Neural cell (in vitro differentiated cells): ENCODE measurements at regions not wholly inside any gene's neighbourhood (a gene's known extent, or its start where the extent isn't known, plus 50 kb on each side); places are given as distances from the start of the nearest gene placed in this dataset.

Experiments
- H2AFZ ChIP-seq: fragments of 200-600, 300-800 bp; sonication (generic), shearing (Covaris generic); 2 replicates; pipeline ENCODE4 v1.6.0; 2014; ENCODE audit warnings: low read depth, mild to moderate bottlenecking, antibody characterized with exemption, low read length, moderate library complexity
- H3F3A ChIP-seq: fragments of 200-600 bp; shearing (Covaris generic); 2 replicates; pipeline ENCODE4 v1.6.1; 2016; ENCODE audit warnings: mild to moderate bottlenecking, moderate library complexity, mixed read lengths, antibody characterized with exemption, low read length; ENCODE audit not compliant: insufficient read depth, poor library complexity, severe bottlenecking
- H3K27ac ChIP-seq: fragments of 200-600, 300-800 bp; sonication (generic), shearing (Covaris generic); 2 replicates; pipeline ENCODE4 v1.5.1; 2014; ENCODE audit warnings: mild to moderate bottlenecking, low read length, moderate library complexity
- H3K27me3 ChIP-seq: fragments of 300-800, 200-600 bp; sonication (generic), shearing (Covaris generic); 2 replicates; pipeline ENCODE4 v1.6.0; 2014; ENCODE audit warnings: mild to moderate bottlenecking, low read depth, low read length, moderate library complexity; ENCODE audit not compliant: insufficient read depth
- H3K36me3 ChIP-seq: fragments of 300-800, 200-600 bp; sonication (generic), shearing (Covaris generic); 2 replicates; pipeline ENCODE4 v1.5.1; 2014; ENCODE audit warnings: mild to moderate bottlenecking, antibody characterized with exemption, low read length, moderate library complexity; ENCODE audit not compliant: insufficient read depth
- H3K4me2 ChIP-seq: fragments of 300-800, 200-600 bp; sonication (generic), shearing (Covaris generic); 2 replicates; pipeline ENCODE4 v1.6.0; 2014; ENCODE audit warnings: mild to moderate bottlenecking, low read length
- H3K4me3 ChIP-seq: fragments of 300-800, 200-600 bp; sonication (generic), shearing (Covaris generic); 2 replicates; pipeline ENCODE4 v1.5.1; 2014; ENCODE audit warnings: mild to moderate bottlenecking, low read length, moderate library complexity
- H3K79me2 ChIP-seq: fragments of 200-600 bp; shearing (Covaris generic); replicated peaks from 2 replicates; pipeline ENCODE4 v1.6.0; 2014; ENCODE audit warnings: mild to moderate bottlenecking, low read length, moderate library complexity; ENCODE audit not compliant: insufficient read depth
- H3K9ac ChIP-seq: fragments of 300-800, 200-600 bp; sonication (generic), shearing (Covaris generic); 2 replicates; pipeline ENCODE4 v1.6.1; 2016; ENCODE audit warnings: mild to moderate bottlenecking, low read length, mixed read lengths
- H3K9me2 ChIP-seq: fragments of 200-600 bp; shearing (Covaris generic); 2 replicates; pipeline ENCODE4 v1.6.1; 2016; ENCODE audit warnings: mild to moderate bottlenecking, low read length, mixed read lengths; ENCODE audit not compliant: insufficient read depth
- H3K9me3 ChIP-seq: fragments of 200-600, 300-800 bp; sonication (generic), shearing (Covaris generic); 2 replicates; pipeline ENCODE4 v1.6.1; 2016; ENCODE audit warnings: mild to moderate bottlenecking, mixed run types, low read length, moderate library complexity, mixed read lengths
- H4K20me1 ChIP-seq: fragments of 200-600 bp; shearing (Covaris generic); 2 replicates; pipeline ENCODE4 v1.6.1; 2016; ENCODE audit warnings: mild to moderate bottlenecking, mixed run types; ENCODE audit not compliant: insufficient read depth
- CTCF ChIP-seq: fragments of 450-650 bp; IDR thresholded peaks from 2 replicates; pipeline ENCODE4 v1.5.1; 2014; ENCODE audit warnings: antibody characterized with exemption, mild to moderate bottlenecking, moderate library complexity; ENCODE audit not compliant: poor library complexity, severe bottlenecking
- EP300 ChIP-seq: fragments of 450-650 bp; conservative IDR thresholded peaks from 2 replicates; pipeline ENCODE4 v1.6.1; 2014; ENCODE audit warnings: antibody characterized with exemption, mild to moderate bottlenecking, moderate library complexity; ENCODE audit not compliant: poor library complexity, severe bottlenecking
- EZH2 ChIP-seq: fragments of 200-600, 300-800 bp; shearing (Covaris generic), sonication (generic); IDR thresholded peaks from 2 replicates; pipeline ENCODE4 v1.6.1; 2014; ENCODE audit warnings: antibody characterized with exemption, low read length, borderline replicate concordance, mild to moderate bottlenecking; ENCODE audit not compliant: insufficient read depth, poor library complexity, severe bottlenecking
- MXI1 ChIP-seq: fragments of 450-650 bp; conservative IDR thresholded peaks from 2 replicates; pipeline ENCODE4 v1.6.1; 2014; ENCODE audit warnings: antibody characterized with exemption, mild to moderate bottlenecking; ENCODE audit not compliant: poor library complexity, severe bottlenecking
- POLR2AphosphoS5 ChIP-seq: IDR thresholded peaks from 2 replicates; pipeline ENCODE4 v1.6.1; 2012
- RAD21 ChIP-seq: fragments of 450-650 bp; conservative IDR thresholded peaks from 2 replicates; pipeline ENCODE4 v1.6.1; 2014; ENCODE audit warnings: antibody characterized with exemption, mild to moderate bottlenecking, moderate library complexity
- REST ChIP-seq: IDR thresholded peaks from 2 replicates; pipeline ENCODE4 v1.6.1; 2012; ENCODE audit warnings: borderline replicate concordance
- SMC3 ChIP-seq: fragments of 450-650 bp; conservative IDR thresholded peaks from 2 replicates; pipeline ENCODE4 v1.6.1; 2014; ENCODE audit warnings: antibody characterized with exemption, mild to moderate bottlenecking, moderate library complexity; ENCODE audit not compliant: poor library complexity
- TAF1 ChIP-seq: IDR thresholded peaks from 2 replicates; pipeline ENCODE4 v1.6.1; 2012; ENCODE audit warnings: low read depth

GRCh38 chr18:28459587-28459986, 282.7 kb upstream of the CDH2 start (continued):
- TF ChIP-seq RAD21: no peak

GRCh38 chr18:28458751-28459150, 281.8 kb upstream of the CDH2 start:
- TF ChIP-seq MXI1 (no peak), EP300 (no peak), CTCF (no peak), POLR2AphosphoS5 (no peak), EZH2 (no peak), REST (no peak), SMC3 (no peak), TAF1 (no peak), RAD21 (no peak)
- no peak overlapping the region for H2AFZ ChIP-seq
- H3K9ac ChIP-seq: no peak overlapping the region
- H3K9me3 ChIP-seq: no peaks in the 10 kb centered on the region
- H3K27me3 ChIP-seq: no peaks in the 10 kb centered on the region
- no peak overlapping the region for H3K4me3 ChIP-seq
- no peak overlapping the region for H3K4me2 ChIP-seq
- no peaks in the 10 kb centered on the region for H3K79me2 ChIP-seq
- no peaks in the 10 kb centered on the region for H3K9me2 ChIP-seq
- no peaks in the 10 kb centered on the region for H4K20me1 ChIP-seq
- H3K36me3 ChIP-seq: no peaks in the 10 kb centered on the region
- no peak overlapping the region for H3K27ac ChIP-seq
- no peaks in the 10 kb centered on the region for H3F3A ChIP-seq

- TF ChIP-seq REST (no peak), CTCF (no peak), MXI1 (no peak), EP300 (no peak), POLR2AphosphoS5 (no peak), RAD21 (no peak), TAF1 (no peak), SMC3 (no peak), EZH2 (no peak)
- Histone ChIP-seq H3K9ac (no peak overlapping the region), H2AFZ (no peak overlapping the region)
Observed at GRCh38 chr18:28457784-28458183, 280.9 kb upstream of the CDH2 start.

More at GRCh38 chr18:28457784-28458183, 280.9 kb upstream of the CDH2 start:
- Histone ChIP-seq H3K27me3 (no peaks in the 10 kb centered on the region), H3K4me3 (no peak overlapping the region), H3F3A (no peaks in the 10 kb centered on the region), H3K79me2 (no peaks in the 10 kb centered on the region), H3K36me3 (no peaks in the 10 kb centered on the region), H3K9me3 (no peaks in the 10 kb centered on the region), H3K27ac (no peak overlapping the region), H4K20me1 (no peaks in the 10 kb centered on the region), H3K9me2 (no peaks in the 10 kb centered on the region), H3K4me2 (no peak overlapping the region)
